Neuronal stem cell (in vitro differentiated cells): ENCODE measurements at regions not wholly inside any gene's neighbourhood (a gene's known extent, or its start where the extent isn't known, plus 50 kb on each side); places are given as distances from the start of the nearest gene placed in this dataset.
A peak's percentile ranks its signal among the peaks of the same experiment; 100 is the strongest.
"Not testable (repeated sequence)": the region's sequence is repeated elsewhere in the genome, so short reads cannot be mapped to it uniquely, and the experiment has no call there.

Experiments
- DNase-seq: peaks from one replicate; pipeline ENCODE4 v3.0.0-alpha.2; 2013; ENCODE audit warnings: low spot score
- H2AFZ ChIP-seq: one replicate; pipeline ENCODE4 v1.6.1; 2013; ENCODE audit warnings: mild to moderate bottlenecking, low read length, inconsistent platforms
- H2AK5ac ChIP-seq: 2 replicates; pipeline ENCODE4 v1.6.1; 2013; ENCODE audit warnings: low read depth, mild to moderate bottlenecking, inconsistent platforms, low read length, moderate library complexity, mixed read lengths
- H2BK120ac ChIP-seq: 2 replicates; pipeline ENCODE4 v1.6.1; 2013; ENCODE audit warnings: low read depth, mild to moderate bottlenecking, inconsistent platforms, low read length, moderate library complexity, mixed read lengths
- H2BK12ac ChIP-seq: one replicate; pipeline ENCODE4 v1.6.1; 2013; ENCODE audit warnings: low read length, inconsistent platforms
- H2BK15ac ChIP-seq: 2 replicates; pipeline ENCODE4 v1.6.1; 2013; ENCODE audit warnings: mild to moderate bottlenecking, low read length, inconsistent platforms, mixed read lengths
- H2BK5ac ChIP-seq: one replicate; pipeline ENCODE4 v1.6.1; 2013; ENCODE audit warnings: inconsistent platforms, mild to moderate bottlenecking, low read length, moderate library complexity
- H3K14ac ChIP-seq: one replicate; pipeline ENCODE4 v1.6.1; 2013; ENCODE audit warnings: low read length, inconsistent platforms
- H3K18ac ChIP-seq: 2 replicates; pipeline ENCODE4 v1.6.1; 2013; ENCODE audit warnings: low read length, inconsistent platforms
- H3K23ac ChIP-seq: 2 replicates; pipeline ENCODE4 v1.6.1; 2013; ENCODE audit warnings: low read depth, mild to moderate bottlenecking, mixed read lengths, low read length, inconsistent platforms; ENCODE audit not compliant: poor library complexity
- H3K27ac ChIP-seq: replicated peaks from 3 replicates; pipeline ENCODE4 v1.5.1; 2013; ENCODE audit warnings: low read length, inconsistent platforms
- H3K27me3 ChIP-seq, 3 experiments: 2 replicates each; pipeline ENCODE4 v1.6.1; 2013; ENCODE audit warnings: low read length in 3 of 3, mild to moderate bottlenecking in 2 of 3, inconsistent platforms in 1 of 3, low read depth in 1 of 3, mixed read lengths in 1 of 3, moderate library complexity in 1 of 3; ENCODE audit not compliant: control insufficient read depth in 3 of 3, insufficient read depth in 3 of 3
- H3K36me3 ChIP-seq, 2 donors: replicated peaks in 1 of 2; 2 replicates each; pipeline ENCODE4 v1.6.1; 2013; ENCODE audit warnings: low read length in 2 of 2; ENCODE audit not compliant: control insufficient read depth in 2 of 2, insufficient read depth in 2 of 2
- H3K4ac ChIP-seq: 2 replicates; pipeline ENCODE4 v1.6.1; 2013; ENCODE audit warnings: inconsistent platforms, mild to moderate bottlenecking, low read length, moderate library complexity
- H3K4me1 ChIP-seq, 2 donors: 1 replicate in 1 of 2; 2 replicates in 1 of 2; pipeline ENCODE4 v1.6.1; 2013; ENCODE audit warnings: low read length in 2 of 2, low read depth in 1 of 2; ENCODE audit not compliant: control insufficient read depth in 2 of 2, insufficient read depth in 1 of 2
- H3K4me2 ChIP-seq: one replicate; pipeline ENCODE4 v1.6.1; 2013; ENCODE audit warnings: mild to moderate bottlenecking, low read length, inconsistent platforms; ENCODE audit not compliant: insufficient read depth, poor library complexity, severe bottlenecking
- H3K4me3 ChIP-seq, 2 donors: 2 replicates each; pipeline ENCODE4 v1.5.1; 2013; ENCODE audit warnings: low read length in 2 of 2, mild to moderate bottlenecking in 2 of 2, inconsistent platforms in 1 of 2, moderate library complexity in 1 of 2
- H3K79me1 ChIP-seq: one replicate; pipeline ENCODE4 v1.6.1; 2013; ENCODE audit warnings: low read depth, mild to moderate bottlenecking, inconsistent platforms, low read length, moderate library complexity
- H3K9ac ChIP-seq: one replicate; pipeline ENCODE4 v1.6.1; 2013; ENCODE audit warnings: mild to moderate bottlenecking, low read depth, low read length, inconsistent platforms; ENCODE audit not compliant: poor library complexity
- H3K9me3 ChIP-seq, 2 donors: replicated peaks in 1 of 2; 2 replicates each; pipeline versions ENCODE3 to v1.6.1; 2013; ENCODE audit warnings: low read length in 2 of 2, mild to moderate bottlenecking in 2 of 2, inconsistent platforms in 1 of 2, low read depth in 1 of 2, mixed read lengths in 1 of 2, moderate library complexity in 1 of 2; ENCODE audit not compliant: control insufficient read depth in 2 of 2, insufficient read depth in 1 of 2
- H4K8ac ChIP-seq: one replicate; pipeline ENCODE4 v1.6.1; 2013; ENCODE audit warnings: low read depth, mild to moderate bottlenecking, inconsistent platforms, low read length, moderate library complexity
- H4K91ac ChIP-seq: one replicate; pipeline ENCODE4 v1.6.1; 2013; ENCODE audit warnings: low read length, low read depth, mild to moderate bottlenecking, inconsistent platforms; ENCODE audit not compliant: poor library complexity
- WGBS, 2 donors: extraction: QIAGEN DNeasy Blood & Tissue Kit; methylation state at CpG; one replicate each; pipeline ENCODE4 v1.1.7; 2013; ENCODE audit warnings: missing lambda C conversion rate in 2 of 2, mixed read lengths in 1 of 2; ENCODE audit not compliant: insufficient read length in 2 of 2, insufficient replicate concordance in 1 of 2; ENCODE audit errors: extremely low coverage in 2 of 2; 5-methylcytosine and 5-hydroxymethylcytosine counted together

DNA sequence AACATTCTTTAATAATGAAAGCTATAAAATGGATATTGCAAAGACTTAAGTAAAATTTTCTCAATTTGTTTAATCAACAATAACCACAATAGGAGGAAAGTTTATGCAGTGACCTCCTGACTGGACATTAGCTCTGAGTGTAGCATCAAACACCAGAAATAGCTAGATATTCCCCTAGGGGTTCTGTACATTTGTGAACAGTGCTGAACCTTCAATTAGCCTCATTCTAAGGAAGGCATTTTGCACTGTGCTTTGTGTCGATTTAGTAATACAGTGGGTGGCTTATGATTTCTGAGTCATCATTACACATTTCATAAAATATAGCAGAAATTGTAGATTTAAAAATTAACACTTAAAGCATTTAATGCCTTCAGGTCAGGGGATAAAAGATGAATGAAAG lies 367.3 kb upstream of the PCDH15 start:
- no peak overlapping the region for H2AFZ ChIP-seq
- no peak overlapping the region for H3K9ac ChIP-seq
- no peak overlapping the region for H2BK15ac ChIP-seq
- no peak overlapping the region for H3K27ac ChIP-seq
- H3K36me3 ChIP-seq = no peaks in the 10 kb centered on the region
- H3K4me1 ChIP-seq = no peaks in the 10 kb centered on the region
- no peak overlapping the region for H2BK120ac ChIP-seq
- H3K79me1 ChIP-seq = no peaks in the 10 kb centered on the region
- no peak overlapping the region for H4K91ac ChIP-seq
- no CpG with 5 or more reads among the region's 1 CpG for WGBS, 2 donors
- no peak overlapping the region for H2AK5ac ChIP-seq
- no peak overlapping the region for H4K8ac ChIP-seq
- no peak overlapping the region for H3K23ac ChIP-seq
- H3K27me3 ChIP-seq = no peaks in the 10 kb centered on the region
- DNase-seq = no peak
- no peak overlapping the region for H3K4ac ChIP-seq
- no peak overlapping the region for H3K4me2 ChIP-seq
- no peak overlapping the region for H3K4me3 ChIP-seq
- no peak overlapping the region for H3K14ac ChIP-seq
- no peaks in the 10 kb centered on the region for H3K9me3 ChIP-seq
- H3K18ac ChIP-seq = no peak overlapping the region
- H2BK12ac ChIP-seq = no peak overlapping the region
- no peak overlapping the region for H2BK5ac ChIP-seq

DNA sequence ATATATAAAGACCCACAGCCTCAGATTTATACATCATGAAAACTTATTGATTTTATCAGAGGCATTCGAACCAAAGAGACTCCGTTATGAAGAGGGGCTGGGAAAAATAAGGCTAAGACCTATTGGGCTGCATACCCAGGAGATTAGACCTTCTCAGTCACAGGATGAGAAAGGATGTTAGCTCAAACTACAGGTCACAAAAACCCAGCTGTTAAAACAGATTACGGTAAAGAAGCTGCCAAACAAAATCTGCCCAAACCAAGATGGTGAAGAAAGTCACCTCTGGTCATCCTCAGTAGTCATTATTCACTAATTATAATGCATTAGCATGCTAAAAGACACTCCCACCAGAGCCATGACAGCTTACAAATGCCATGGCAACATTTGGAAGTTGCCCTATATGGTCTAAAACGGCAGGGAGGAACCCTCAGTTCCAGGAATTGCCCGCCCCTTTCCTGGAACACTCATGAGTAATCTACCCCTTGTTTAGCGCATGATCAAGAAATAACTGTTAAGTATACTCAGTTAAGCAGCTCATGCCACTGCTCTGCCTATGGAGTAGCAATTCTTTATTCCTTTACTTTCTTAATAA lies 362.5 kb upstream of the PCDH15 start:
- H4K8ac ChIP-seq = no peak overlapping the region
- H2AK5ac ChIP-seq = no peak overlapping the region
- H3K36me3 ChIP-seq = no peaks in the 10 kb centered on the region
- H3K14ac ChIP-seq = no peak overlapping the region
- no peaks in the 10 kb centered on the region for H3K27me3 ChIP-seq
- no peak overlapping the region for H3K18ac ChIP-seq
- H3K27ac ChIP-seq = no peak overlapping the region
- no peak overlapping the region for H4K91ac ChIP-seq
- H2BK12ac ChIP-seq = no peak overlapping the region
- H2AFZ ChIP-seq = no peak overlapping the region
- H3K4ac ChIP-seq = no peak overlapping the region
- no peaks in the 10 kb centered on the region for H3K4me1 ChIP-seq
- no CpG with 5 or more reads among the region's 6 CpGs for WGBS, 2 donors
- no peak overlapping the region for H3K4me2 ChIP-seq
- no peak for DNase-seq
- no peak overlapping the region for H2BK120ac ChIP-seq
- no peak overlapping the region for H3K4me3 ChIP-seq
- no peak overlapping the region for H3K9ac ChIP-seq
- no peak overlapping the region for H2BK15ac ChIP-seq
- no peak overlapping the region for H3K23ac ChIP-seq
- H3K9me3 ChIP-seq = no peaks in the 10 kb centered on the region
- H3K79me1 ChIP-seq = no peaks in the 10 kb centered on the region
- no peak overlapping the region for H2BK5ac ChIP-seq

DNA sequence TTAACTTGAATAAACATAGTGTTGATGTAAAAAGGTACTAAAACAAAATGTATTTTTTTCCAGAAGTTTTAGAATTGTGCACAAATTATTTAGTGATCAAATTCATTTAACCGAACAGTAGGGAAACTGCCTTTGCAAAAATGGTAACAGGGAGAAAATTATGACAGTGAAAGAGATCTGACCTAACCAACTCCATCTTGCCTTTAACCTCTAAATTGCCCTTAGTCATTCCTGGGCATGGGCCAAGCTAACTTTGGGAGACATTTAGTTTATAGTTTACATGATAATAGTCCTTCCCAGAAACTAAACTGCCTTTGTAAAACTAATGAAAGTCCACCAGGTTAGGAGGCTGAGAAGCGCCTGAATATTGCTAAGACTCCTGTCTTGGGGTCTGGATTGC lies 361.3 kb upstream of the PCDH15 start:
- H3K4me2 ChIP-seq, H2BK12ac ChIP-seq, H3K9ac ChIP-seq, DNase-seq, H3K27me3 ChIP-seq, H2BK15ac ChIP-seq, H3K14ac ChIP-seq, H4K91ac ChIP-seq, H3K27ac ChIP-seq, H3K23ac ChIP-seq, H2AFZ ChIP-seq, H3K4ac ChIP-seq, H3K36me3 ChIP-seq, H2AK5ac ChIP-seq, H2BK120ac ChIP-seq, H4K8ac ChIP-seq, H2BK5ac ChIP-seq, H3K18ac ChIP-seq, H3K4me1 ChIP-seq, H3K9me3 ChIP-seq, H3K79me1 ChIP-seq, H3K4me3 ChIP-seq: not testable (repeated sequence)
- no CpG with 5 or more reads among the region's 2 CpGs for WGBS, 2 donors

- no peak overlapping the region for H2BK120ac ChIP-seq
- no peak overlapping the region for H3K18ac ChIP-seq
- no peak overlapping the region for H3K4me2 ChIP-seq
- no peak overlapping the region for H4K91ac ChIP-seq
- no peak overlapping the region for H4K8ac ChIP-seq
- H3K9me3 ChIP-seq = no peaks in the 10 kb centered on the region
- no peak for DNase-seq
- no peak overlapping the region for H3K27ac ChIP-seq
- H3K14ac ChIP-seq = no peak overlapping the region
- no peak overlapping the region for H2BK12ac ChIP-seq
- no peak overlapping the region for H2AK5ac ChIP-seq
- no peak overlapping the region for H3K4me3 ChIP-seq
- H3K9ac ChIP-seq = no peak overlapping the region
- no peak overlapping the region for H3K23ac ChIP-seq
- no peaks in the 10 kb centered on the region for H3K27me3 ChIP-seq
- H2AFZ ChIP-seq = peak overlapping the region; percentile 23
- H3K36me3 ChIP-seq = no peaks in the 10 kb centered on the region
- H3K4me1 ChIP-seq = no peaks in the 10 kb centered on the region
- no CpG with 5 or more reads among the region's 5 CpGs for WGBS, 2 donors
- H3K4ac ChIP-seq = no peak overlapping the region
- H2BK5ac ChIP-seq = no peak overlapping the region
- no peak overlapping the region for H2BK15ac ChIP-seq
- H3K79me1 ChIP-seq = no peaks in the 10 kb centered on the region
These were observed 359.7 kb upstream of the PCDH15 start for GRCh38 chr10:55160655-55161283.
